ENCODE measurements at regions not wholly inside any gene's neighbourhood (a gene's known extent, or its start where the extent isn't known, plus 50 kb on each side); places are given as distances from the start of the nearest gene placed in this dataset.

- no peak for TF ChIP-seq CTCF (IDR thresholded peaks at IDR 0.05)
- TF ChIP-seq POLR2A (IDR thresholded peaks at IDR 0.05): no peak
Measured at GRCh38 chr4:4618847-4619246, 77.0 kb upstream of the STX18 start.

Data from body of pancreas (tissue), 4 donors.